AG09309 (cell line): ENCODE measurements at regions not wholly inside any gene's neighbourhood (a gene's known extent, or its start where the extent isn't known, plus 50 kb on each side); places are given as distances from the start of the nearest gene placed in this dataset.

ENCODE experiments used
- DNase-seq: peaks from one replicate; pipeline ENCODE4 v3.0.0-alpha.2; 2010; ENCODE audit warnings: low read depth
- H3K4me3 ChIP-seq: 2 replicates; pipeline ENCODE4 v1.5.1; 2011; ENCODE audit warnings: mild to moderate bottlenecking, low read depth, low read length, moderate library complexity; ENCODE audit not compliant: control insufficient read depth
- CTCF ChIP-seq: IDR thresholded peaks from 2 replicates; pipeline ENCODE4 v1.5.1; 2011; ENCODE audit warnings: mild to moderate bottlenecking, low read depth, low read length, inconsistent platforms; ENCODE audit not compliant: insufficient read depth, control insufficient read depth; ENCODE audit errors: missing control alignments

- no peak for TF ChIP-seq CTCF
- H3K4me3 ChIP-seq, result no peak overlapping the region
- no peak for DNase-seq
Observed at GRCh38 chr2:9095226-9095625, 91.7 kb upstream of the MBOAT2 start.

GRCh38 chr2:9094117-9094516 is 90.6 kb upstream of the MBOAT2 start:
- DNase-seq, result no peak
- H3K4me3 ChIP-seq, result no peak overlapping the region
- TF ChIP-seq CTCF, result no peak

- no peak for DNase-seq
- TF ChIP-seq CTCF, result no peak
- H3K4me3 ChIP-seq, result no peak overlapping the region
Observed at GRCh38 chr2:9093324-9093723, 89.8 kb upstream of the MBOAT2 start.

- no peak overlapping the region for H3K4me3 ChIP-seq
- no peak for TF ChIP-seq CTCF
- DNase-seq, result no peak
Observed at GRCh38 chr2:9092383-9093282, 89.1 kb upstream of the MBOAT2 start.

- no peak overlapping the region for H3K4me3 ChIP-seq
- no peak for DNase-seq
- TF ChIP-seq CTCF, result no peak
Observed at GRCh38 chr2:9091811-9092210, 88.3 kb upstream of the MBOAT2 start.

GRCh38 chr2:9089831-9090230 is 86.3 kb upstream of the MBOAT2 start:
- no peak for TF ChIP-seq CTCF
- no peak for DNase-seq
- H3K4me3 ChIP-seq, result no peak overlapping the region
